ENCODE measurements at regions not wholly inside any gene's neighbourhood (a gene's known extent, or its start where the extent isn't known, plus 50 kb on each side); places are given as distances from the start of the nearest gene placed in this dataset.

GRCh38 chr1:209416039-209416438 is 167.5 kb upstream of the CAMK1G start:
- no peak overlapping the region for H3K4me3 ChIP-seq (ENCODE audit: low read depth, poor library complexity, severe bottlenecking)
- TF ChIP-seq POLR2A (IDR thresholded peaks at IDR 0.05) (no peak), CTCF (IDR thresholded peaks at IDR 0.05) (no peak)
- 30 to 40% methylated on average over 2 of the region's 2 CpGs for WGBS, 2 donors
- intact Hi-C loops (cut with DNase I; ENCODE audit: low total_unique reads) = no loop called here
- DNase-seq (ENCODE audit: low spot score in 2 of 2) = peak in 1 of 2 donors; percentile 72

GRCh38 chr1:209416716-209417115 is 166.8 kb upstream of the CAMK1G start:
- no peak for TF ChIP-seq POLR2A (IDR thresholded peaks at IDR 0.05)
- DNase-seq (ENCODE audit: low spot score in 2 of 2) = no peak
- 35 to 53% methylated on average over 2 of the region's 2 CpGs for WGBS, 2 donors
- intact Hi-C loops (cut with DNase I; ENCODE audit: low total_unique reads) = no loop called here
- H3K4me3 ChIP-seq (ENCODE audit: low read depth, poor library complexity, severe bottlenecking) = no peak overlapping the region

GRCh38 chr1:209417761-209418160 is 165.8 kb upstream of the CAMK1G start:
- intact Hi-C loops (cut with DNase I; ENCODE audit: low total_unique reads) = no loop called here
- no peak overlapping the region for H3K4me3 ChIP-seq (ENCODE audit: low read depth, poor library complexity, severe bottlenecking)
- TF ChIP-seq POLR2A (IDR thresholded peaks at IDR 0.05) (no peak), CTCF (IDR thresholded peaks at IDR 0.05) (no peak)
- no peak for DNase-seq (ENCODE audit: low spot score in 2 of 2)
- 76 to 78% methylated on average over 3 of the region's 3 CpGs for WGBS, 2 donors

GRCh38 chr1:209420276-209420675 is 163.2 kb upstream of the CAMK1G start:
- TF ChIP-seq POLR2A (IDR thresholded peaks at IDR 0.05) = no peak
- no peak for TF ChIP-seq CTCF (IDR thresholded peaks at IDR 0.05)
- H3K4me3 ChIP-seq (ENCODE audit: low read depth, poor library complexity, severe bottlenecking) = no peak overlapping the region
- no peak for DNase-seq (ENCODE audit: low spot score in 2 of 2)
- intact Hi-C loops (cut with DNase I; ENCODE audit: low total_unique reads) = no loop called here
- WGBS, 2 donors = 53 to 55% methylated on average over 4 of the region's 4 CpGs

- no peak overlapping the region for H3K4me3 ChIP-seq (ENCODE audit: low read depth, poor library complexity, severe bottlenecking)
- DNase-seq (ENCODE audit: low spot score in 2 of 2) = peak in 1 of 2 donors; percentile 46
- intact Hi-C loops (cut with DNase I; ENCODE audit: low total_unique reads) = no loop called here
- WGBS, 2 donors = 34 to 53% methylated on average over 4 of the region's 4 CpGs
- no peak for TF ChIP-seq POLR2A (IDR thresholded peaks at IDR 0.05)
- TF ChIP-seq CTCF (IDR thresholded peaks at IDR 0.05) = no peak
These were observed 162.3 kb upstream of the CAMK1G start for GRCh38 chr1:209421186-209421585.

GRCh38 chr1:209421978-209422680 is 161.4 kb upstream of the CAMK1G start:
- 39 to 56% methylated on average over 5 of the region's 5 CpGs for WGBS, 2 donors
- intact Hi-C loops (cut with DNase I; ENCODE audit: low total_unique reads) = no loop called here
- TF ChIP-seq CTCF (IDR thresholded peaks at IDR 0.05) (no peak), POLR2A (IDR thresholded peaks at IDR 0.05) (no peak)
- no peak overlapping the region for H3K4me3 ChIP-seq (ENCODE audit: low read depth, poor library complexity, severe bottlenecking)
- peak in 1 of 2 donors; percentile 40 for DNase-seq (ENCODE audit: low spot score in 2 of 2)

Measured in lower leg skin (tissue), 4 donors.